Nephron progenitor cell (in vitro differentiated cells): ENCODE measurements at regions not wholly inside any gene's neighbourhood (a gene's known extent, or its start where the extent isn't known, plus 50 kb on each side); places are given as distances from the start of the nearest gene placed in this dataset.
A peak's percentile ranks its signal among the peaks of the same experiment; 100 is the strongest.

Experiments used
- DNase-seq: peaks from one replicate; pipeline ENCODE4 v3.0.0; 2021
- H3K27ac Mint-ChIP-seq: 2 replicates; pipeline ENCODE4 v1.8.0; 2021; ENCODE audit warnings: mild to moderate bottlenecking, moderate library complexity, mixed read lengths
- H3K27me3 Mint-ChIP-seq: 2 replicates; pipeline ENCODE4 v1.8.0; 2021; ENCODE audit warnings: mild to moderate bottlenecking, low read depth, mixed read lengths; ENCODE audit not compliant: poor library complexity
- H3K36me3 Mint-ChIP-seq: 2 replicates; pipeline ENCODE4 v1.8.0; 2021; ENCODE audit warnings: low read depth, mixed read lengths
- H3K4me1 Mint-ChIP-seq: 2 replicates; pipeline ENCODE4 v1.8.0; 2021; ENCODE audit warnings: mixed read lengths
- H3K4me3 Mint-ChIP-seq: 2 replicates; pipeline ENCODE4 v1.8.0; 2021; ENCODE audit warnings: mild to moderate bottlenecking, moderate library complexity, mixed read lengths
- H3K9me3 Mint-ChIP-seq: 2 replicates; pipeline ENCODE4 v1.8.0; 2021; ENCODE audit warnings: mild to moderate bottlenecking, moderate library complexity, mixed read lengths
- TF ChIP-seq, protein P1 (sequence below): fragments of 200-600 bp; sonication (generic); IDR thresholded peaks from 2 replicates; pipeline ENCODE4 v1.5.0; 2021; ENCODE audit warnings: antibody characterized with exemption

DNA sequence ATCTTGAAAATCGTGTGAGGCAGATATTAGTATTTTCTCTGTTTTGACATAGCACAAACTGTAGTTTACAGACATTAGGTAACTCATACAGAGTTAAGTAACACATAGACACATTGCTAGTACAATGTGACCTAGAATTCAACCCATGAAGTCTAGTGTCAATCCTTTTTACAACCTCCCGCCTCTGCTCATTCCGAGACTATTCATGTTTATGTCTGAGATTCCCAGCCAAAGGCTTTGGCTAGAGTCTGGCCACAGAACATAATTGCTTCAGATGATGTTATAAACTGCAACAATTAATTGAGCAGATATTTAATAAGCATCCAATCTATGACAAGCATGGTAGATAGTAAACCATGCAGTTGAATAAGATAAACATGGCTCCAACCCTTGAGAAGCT is 841.0 kb downstream of the STIM2 start:
- Mint-ChIP-seq H3K27ac (no peak overlapping the region), H3K9me3 (no peaks in the 10 kb centered on the region), H3K36me3 (no peaks in the 10 kb centered on the region), H3K4me3 (no peak overlapping the region), H3K4me1 (peaks cover 20% of the 10 kb centered on the region), H3K27me3 (no peaks in the 10 kb centered on the region)
- TF ChIP-seq, protein P1, sequence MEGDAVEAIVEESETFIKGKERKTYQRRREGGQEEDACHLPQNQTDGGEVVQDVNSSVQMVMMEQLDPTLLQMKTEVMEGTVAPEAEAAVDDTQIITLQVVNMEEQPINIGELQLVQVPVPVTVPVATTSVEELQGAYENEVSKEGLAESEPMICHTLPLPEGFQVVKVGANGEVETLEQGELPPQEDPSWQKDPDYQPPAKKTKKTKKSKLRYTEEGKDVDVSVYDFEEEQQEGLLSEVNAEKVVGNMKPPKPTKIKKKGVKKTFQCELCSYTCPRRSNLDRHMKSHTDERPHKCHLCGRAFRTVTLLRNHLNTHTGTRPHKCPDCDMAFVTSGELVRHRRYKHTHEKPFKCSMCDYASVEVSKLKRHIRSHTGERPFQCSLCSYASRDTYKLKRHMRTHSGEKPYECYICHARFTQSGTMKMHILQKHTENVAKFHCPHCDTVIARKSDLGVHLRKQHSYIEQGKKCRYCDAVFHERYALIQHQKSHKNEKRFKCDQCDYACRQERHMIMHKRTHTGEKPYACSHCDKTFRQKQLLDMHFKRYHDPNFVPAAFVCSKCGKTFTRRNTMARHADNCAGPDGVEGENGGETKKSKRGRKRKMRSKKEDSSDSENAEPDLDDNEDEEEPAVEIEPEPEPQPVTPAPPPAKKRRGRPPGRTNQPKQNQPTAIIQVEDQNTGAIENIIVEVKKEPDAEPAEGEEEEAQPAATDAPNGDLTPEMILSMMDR = no peak
- no peak for DNase-seq

DNA sequence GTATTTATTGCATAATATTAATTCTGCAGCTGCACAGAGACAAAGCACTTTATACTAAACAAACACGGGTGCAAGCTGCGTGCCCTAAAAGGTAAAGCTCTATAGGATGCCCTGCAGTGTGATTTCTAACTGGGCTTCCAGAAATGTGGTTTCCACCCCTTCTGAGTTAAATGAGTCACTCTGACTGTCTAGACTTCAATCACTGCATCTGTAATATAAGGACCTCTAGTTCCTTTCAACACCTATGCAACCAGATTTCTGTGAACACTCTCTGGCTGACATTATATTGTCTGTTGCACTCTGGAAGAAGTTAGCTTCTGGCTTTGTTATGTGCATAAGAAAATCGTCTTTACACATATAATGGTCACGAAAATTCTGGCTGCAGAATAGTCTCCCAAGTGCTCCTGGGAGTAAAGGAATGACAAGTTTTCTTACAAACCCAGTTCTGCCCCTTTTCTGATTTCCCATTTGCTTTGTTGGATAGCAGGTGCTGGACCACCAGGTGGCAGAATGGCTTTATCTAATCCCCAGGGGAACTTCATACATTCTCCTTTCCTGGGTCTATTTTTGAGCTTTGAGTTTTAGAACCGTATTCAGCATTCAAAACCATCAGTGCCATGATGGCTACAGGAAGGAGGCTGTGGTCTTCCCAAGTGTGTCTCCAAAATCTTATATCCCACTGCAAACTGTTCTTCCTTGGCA is 842.2 kb downstream of the STIM2 start:
- no peak overlapping the region for H3K4me3 Mint-ChIP-seq
- no peaks in the 10 kb centered on the region for H3K9me3 Mint-ChIP-seq
- H3K27me3 Mint-ChIP-seq = no peaks in the 10 kb centered on the region
- no peak for DNase-seq
- no peaks in the 10 kb centered on the region for H3K36me3 Mint-ChIP-seq
- peaks cover 13% of the 10 kb centered on the region for H3K4me1 Mint-ChIP-seq
- H3K27ac Mint-ChIP-seq = no peak overlapping the region
- TF ChIP-seq, protein P1 = peak; percentile 9

DNA sequence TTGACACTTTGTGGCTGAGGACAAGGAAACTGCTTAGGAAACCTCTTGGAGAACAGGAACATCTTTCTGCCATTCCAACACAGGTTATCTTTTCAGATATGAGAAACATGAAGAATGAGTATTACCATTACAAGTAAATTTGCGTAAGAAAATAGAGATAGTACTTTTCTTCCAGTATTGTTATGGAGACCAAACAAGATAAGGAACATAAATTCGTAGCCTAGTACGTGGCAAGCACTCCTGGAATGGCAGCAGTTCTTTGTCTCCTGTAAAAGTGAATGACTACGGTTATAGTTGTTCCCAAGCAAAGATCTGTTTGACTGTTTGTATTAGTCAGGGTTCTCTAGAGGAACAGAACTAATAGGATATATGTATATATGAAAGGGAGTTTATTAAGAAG is 843.1 kb downstream of the STIM2 start:
- no peak overlapping the region for H3K4me3 Mint-ChIP-seq
- no peaks in the 10 kb centered on the region for H3K36me3 Mint-ChIP-seq
- H3K4me1 Mint-ChIP-seq = peaks cover 13% of the 10 kb centered on the region
- H3K27me3 Mint-ChIP-seq = no peaks in the 10 kb centered on the region
- no peak for DNase-seq
- no peak overlapping the region for H3K27ac Mint-ChIP-seq
- TF ChIP-seq, protein P1 = no peak
- H3K9me3 Mint-ChIP-seq = no peaks in the 10 kb centered on the region

DNA sequence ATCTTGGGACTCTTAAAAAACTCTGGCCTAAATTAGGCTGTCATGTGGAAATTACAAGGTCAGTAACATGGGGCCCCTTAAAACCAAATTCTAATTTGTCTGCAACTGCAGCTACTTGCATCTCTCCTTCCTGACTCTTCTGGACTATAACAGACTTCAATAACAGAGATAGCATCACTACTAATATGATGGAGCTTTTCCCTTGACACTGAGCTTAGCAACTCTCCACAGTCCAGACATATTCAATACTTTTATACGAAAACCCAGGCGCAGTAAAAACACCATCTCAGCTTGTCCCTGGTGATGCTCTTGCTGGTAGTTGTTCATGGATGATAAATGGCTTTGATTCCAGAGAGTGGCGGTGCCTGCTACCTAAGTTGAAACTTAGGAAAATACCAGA is 850.4 kb downstream of the STIM2 start:
- DNase-seq = no peak
- H3K9me3 Mint-ChIP-seq = no peaks in the 10 kb centered on the region
- TF ChIP-seq, protein P1 = no peak
- H3K4me3 Mint-ChIP-seq = no peak overlapping the region
- no peak overlapping the region for H3K27ac Mint-ChIP-seq
- H3K36me3 Mint-ChIP-seq = no peaks in the 10 kb centered on the region
- no peaks in the 10 kb centered on the region for H3K27me3 Mint-ChIP-seq
- H3K4me1 Mint-ChIP-seq = no peaks in the 10 kb centered on the region

DNA sequence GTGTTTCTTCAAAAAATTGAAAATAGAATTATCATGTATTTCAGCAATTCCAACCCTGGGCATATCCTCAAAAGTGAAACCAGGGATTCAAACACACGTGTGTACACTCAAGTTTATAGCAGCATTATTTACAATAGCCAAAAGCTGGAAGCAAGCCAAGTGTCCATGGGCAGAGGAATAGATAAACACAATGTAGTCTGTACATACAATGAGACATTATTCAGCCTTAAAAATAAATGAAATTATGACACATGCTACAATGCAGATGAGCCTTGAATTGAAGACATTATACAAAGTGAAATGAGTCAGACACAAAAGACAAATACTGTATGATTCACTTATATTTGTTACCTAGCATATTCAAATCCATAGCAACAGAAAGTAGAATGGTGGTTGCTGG is 853.4 kb downstream of the STIM2 start:
- no peak overlapping the region for H3K27ac Mint-ChIP-seq
- no peaks in the 10 kb centered on the region for H3K27me3 Mint-ChIP-seq
- DNase-seq = no peak
- no peak overlapping the region for H3K4me3 Mint-ChIP-seq
- TF ChIP-seq, protein P1 = no peak
- no peaks in the 10 kb centered on the region for H3K9me3 Mint-ChIP-seq
- H3K4me1 Mint-ChIP-seq = no peaks in the 10 kb centered on the region
- no peaks in the 10 kb centered on the region for H3K36me3 Mint-ChIP-seq
